Left lung (tissue), 4 donors: ENCODE measurements at regions not wholly inside any gene's neighbourhood (a gene's known extent, or its start where the extent isn't known, plus 50 kb on each side); places are given as distances from the start of the nearest gene placed in this dataset.

Experiments used
- ATAC-seq: fragments of 200-7000 bp; cut with Tn5 transposase; one replicate; pipeline ENCODE4 v1.9.1; 2020; ENCODE audit warnings: moderate library complexity
- DNase-seq, 4 donors: peaks; one replicate each; pipeline ENCODE4 v3.0.0-alpha.2; 2013 to 2020
- H3K27ac ChIP-seq, 2 donors: fragments of 200-600 bp; sonication (generic) in 1 of 2; one replicate each; pipeline versions ENCODE4 v1.5.0 to v1.8.0; 2020 to 2021
- H3K27me3 ChIP-seq, 2 donors: fragments of 200-600 bp; sonication (generic) in 1 of 2; one replicate each; pipeline versions ENCODE4 v1.5.0 to v1.8.0; 2020 to 2021
- H3K36me3 ChIP-seq, 2 donors: fragments of 200-600 bp; sonication (generic) in 1 of 2; one replicate each; pipeline versions ENCODE4 v1.5.0 to v1.8.0; 2020 to 2021
- H3K4me1 ChIP-seq, 2 donors: fragments of 200-600 bp; one replicate each; pipeline ENCODE4 v1.8.0; 2021
- H3K4me3 ChIP-seq, 2 donors: fragments of 200-600 bp; sonication (generic) in 1 of 2; one replicate each; pipeline versions ENCODE4 v1.5.0 to v1.8.0; 2020 to 2021; ENCODE audit warnings: mild to moderate bottlenecking in 1 of 2
- H3K9me3 ChIP-seq, 2 donors: fragments of 200-600 bp; sonication (generic) in 1 of 2; one replicate each; pipeline versions ENCODE4 v1.5.0 to v1.8.0; 2020 to 2021
- intact Hi-C, 2 donors: fragments of 100-400 bp; cut with DNase I; formaldehyde crosslinking; loops; one replicate each; pipeline versions ENCODE4 v1.11.2 to v1.14.2; 2022
- TF ChIP-seq, protein P1 (sequence below), 2 donors: fragments of 200-600 bp; sonication (generic) in 1 of 2; IDR thresholded peaks; one replicate each; pipeline versions ENCODE4 v1.5.0 to v1.8.0; 2021; ENCODE audit warnings: antibody characterized with exemption in 2 of 2
- donor health status: DM: no; HTN: yes; CAD: no.
- donor health status: DM: no; HTN: no; CAD: no.

- Histone ChIP-seq H3K9me3 (peaks cover 0 to 6% of the 10 kb centered on the region in 2 donors), H3K27ac (no peak overlapping the region), H3K4me3 (no peak overlapping the region), H3K27me3 (no peaks in the 10 kb centered on the region), H3K36me3 (no peaks in the 10 kb centered on the region), H3K4me1 (no peaks in the 10 kb centered on the region)
- intact Hi-C loops, result no loop called here
- TF ChIP-seq, protein P1, sequence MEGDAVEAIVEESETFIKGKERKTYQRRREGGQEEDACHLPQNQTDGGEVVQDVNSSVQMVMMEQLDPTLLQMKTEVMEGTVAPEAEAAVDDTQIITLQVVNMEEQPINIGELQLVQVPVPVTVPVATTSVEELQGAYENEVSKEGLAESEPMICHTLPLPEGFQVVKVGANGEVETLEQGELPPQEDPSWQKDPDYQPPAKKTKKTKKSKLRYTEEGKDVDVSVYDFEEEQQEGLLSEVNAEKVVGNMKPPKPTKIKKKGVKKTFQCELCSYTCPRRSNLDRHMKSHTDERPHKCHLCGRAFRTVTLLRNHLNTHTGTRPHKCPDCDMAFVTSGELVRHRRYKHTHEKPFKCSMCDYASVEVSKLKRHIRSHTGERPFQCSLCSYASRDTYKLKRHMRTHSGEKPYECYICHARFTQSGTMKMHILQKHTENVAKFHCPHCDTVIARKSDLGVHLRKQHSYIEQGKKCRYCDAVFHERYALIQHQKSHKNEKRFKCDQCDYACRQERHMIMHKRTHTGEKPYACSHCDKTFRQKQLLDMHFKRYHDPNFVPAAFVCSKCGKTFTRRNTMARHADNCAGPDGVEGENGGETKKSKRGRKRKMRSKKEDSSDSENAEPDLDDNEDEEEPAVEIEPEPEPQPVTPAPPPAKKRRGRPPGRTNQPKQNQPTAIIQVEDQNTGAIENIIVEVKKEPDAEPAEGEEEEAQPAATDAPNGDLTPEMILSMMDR (IDR thresholded peaks at IDR 0.05), result no peak
- no peak for ATAC-seq
- no peak for DNase-seq
Measured at GRCh38 chr7:4394736-4395135, 287.4 kb upstream of the FOXK1 start.

DNA sequence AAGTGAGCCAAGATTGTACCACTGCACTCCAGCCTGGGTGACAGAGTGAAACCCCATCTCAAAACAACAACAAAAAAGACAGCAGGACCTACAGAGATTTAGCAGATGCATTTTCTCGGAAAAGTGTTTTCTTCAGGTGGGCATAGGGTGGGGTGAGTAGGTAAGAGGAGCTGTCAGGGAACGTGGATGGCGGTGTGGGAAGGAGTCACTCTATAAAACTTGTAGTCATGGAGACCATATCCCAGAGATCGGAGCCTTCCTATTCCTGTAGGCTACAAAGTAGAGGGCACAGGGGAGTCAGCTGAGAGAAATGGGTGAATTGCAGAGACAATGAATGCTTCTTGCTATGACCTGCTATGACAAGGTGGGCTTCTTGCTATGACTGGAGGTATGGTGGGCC lies 283.0 kb upstream of the FOXK1 start:
- Histone ChIP-seq H3K4me1 (no peaks in the 10 kb centered on the region), H3K4me3 (no peak overlapping the region), H3K27ac (no peak overlapping the region), H3K36me3 (no peaks in the 10 kb centered on the region), H3K9me3 (no peaks in the 10 kb centered on the region), H3K27me3 (no peaks in the 10 kb centered on the region)
- TF ChIP-seq, protein P1 (IDR thresholded peaks at IDR 0.05), result no peak
- intact Hi-C loops, result no loop called here
- DNase-seq (no peak), ATAC-seq (no peak)

GRCh38 chr7:4399596-4399995 lies 282.5 kb upstream of the FOXK1 start:
- H3K27me3 ChIP-seq, result no peaks in the 10 kb centered on the region
- no peak overlapping the region for H3K27ac ChIP-seq
- TF ChIP-seq, protein P1 (IDR thresholded peaks at IDR 0.05), result no peak
- H3K4me1 ChIP-seq, result no peaks in the 10 kb centered on the region
- no peak for DNase-seq
- H3K36me3 ChIP-seq, result no peaks in the 10 kb centered on the region
- no peak overlapping the region for H3K4me3 ChIP-seq
- intact Hi-C loops, result no loop called here
- no peaks in the 10 kb centered on the region for H3K9me3 ChIP-seq
- ATAC-seq, result no peak

DNA sequence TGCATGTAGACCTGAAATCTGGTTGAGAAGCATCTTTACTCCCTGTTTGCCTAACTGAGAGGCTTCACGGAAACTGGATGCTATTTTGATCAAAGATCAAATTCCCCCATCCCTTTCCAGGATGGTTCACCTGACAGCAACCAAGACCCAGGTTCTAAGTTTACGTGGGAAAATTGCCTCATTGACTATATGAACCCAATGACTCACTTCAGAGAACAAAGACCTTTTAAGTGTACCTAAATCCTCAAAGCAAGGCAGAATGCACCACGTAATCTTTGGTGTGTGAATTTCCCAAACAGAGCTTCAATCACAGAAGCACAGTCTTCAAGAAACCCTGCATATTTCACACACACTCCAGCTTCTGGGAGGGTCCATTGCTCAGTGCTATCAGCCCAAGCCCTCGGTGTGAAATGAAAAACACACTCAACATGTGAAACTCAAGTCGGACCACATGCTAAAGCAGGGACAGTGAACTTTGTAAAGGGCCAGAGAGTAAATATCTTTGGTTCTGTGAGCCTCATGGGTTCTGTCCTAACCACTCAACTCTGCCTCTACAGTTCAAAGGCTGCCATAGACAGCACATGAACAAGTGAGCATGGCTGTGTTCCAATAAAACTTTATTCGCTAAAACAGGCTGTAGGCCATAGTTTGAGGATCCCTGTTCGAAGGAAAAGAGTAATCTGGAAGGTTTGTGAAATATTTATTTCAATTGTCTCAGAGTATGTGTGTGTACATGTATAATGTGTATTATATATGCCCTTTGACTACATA lies 275.6 kb upstream of the FOXK1 start:
- ATAC-seq, result no peak
- Histone ChIP-seq H3K4me3 (no peak overlapping the region), H3K4me1 (no peaks in the 10 kb centered on the region), H3K27me3 (no peaks in the 10 kb centered on the region), H3K36me3 (no peaks in the 10 kb centered on the region), H3K27ac (no peak overlapping the region), H3K9me3 (peaks cover 0 to 12% of the 10 kb centered on the region in 2 donors)
- intact Hi-C loops, result no loop called here
- no peak for DNase-seq
- TF ChIP-seq, protein P1 (IDR thresholded peaks at IDR 0.05), result no peak

GRCh38 chr7:4409946-4410345 lies 272.1 kb upstream of the FOXK1 start:
- ATAC-seq, result no peak
- no peak for DNase-seq
- TF ChIP-seq, protein P1 (IDR thresholded peaks at IDR 0.05), result no peak
- no peaks in the 10 kb centered on the region for H3K27me3 ChIP-seq
- no peaks in the 10 kb centered on the region for H3K36me3 ChIP-seq
- H3K4me1 ChIP-seq, result no peaks in the 10 kb centered on the region
- no peak overlapping the region for H3K27ac ChIP-seq
- no peak overlapping the region for H3K4me3 ChIP-seq
- intact Hi-C loops, result no loop called here
- peaks cover 0 to 27% of the 10 kb centered on the region in 2 donors for H3K9me3 ChIP-seq
